GM19351 (cell line): ENCODE measurements at regions not wholly inside any gene's neighbourhood (a gene's known extent, or its start where the extent isn't known, plus 50 kb on each side); places are given as distances from the start of the nearest gene placed in this dataset.

Source experiments
- ATAC-seq: cut with Tn5 transposase; IDR thresholded peaks from one replicate; pipeline ENCODE4 v1.9.1; 2021; ENCODE audit warnings: mild to moderate bottlenecking, moderate library complexity; ENCODE audit not compliant: unreplicated experiment

DNA sequence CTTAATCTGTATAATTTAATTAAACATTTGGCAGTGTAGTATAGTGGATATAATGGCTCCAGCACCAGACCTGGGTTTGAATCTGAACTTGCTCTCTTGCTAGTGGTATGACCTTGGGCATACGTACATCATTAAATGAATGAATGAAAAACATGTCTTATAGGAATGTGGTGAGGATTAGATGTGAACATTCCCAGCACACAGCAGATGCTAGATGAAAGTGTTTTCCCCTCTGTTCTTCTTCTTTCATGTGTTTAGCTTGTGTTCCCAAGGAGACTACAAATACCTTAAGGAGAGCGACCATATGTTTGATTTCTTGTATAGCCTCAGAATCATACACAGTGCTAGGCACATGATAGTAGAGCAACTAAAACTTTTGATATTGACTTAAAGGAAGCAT lies 56.5 kb downstream of the CT47B1 start:
- ATAC-seq = no peak

GRCh38 chrX:120813982-120814381 lies 61.7 kb downstream of the CT47B1 start:
- no peak for ATAC-seq

DNA sequence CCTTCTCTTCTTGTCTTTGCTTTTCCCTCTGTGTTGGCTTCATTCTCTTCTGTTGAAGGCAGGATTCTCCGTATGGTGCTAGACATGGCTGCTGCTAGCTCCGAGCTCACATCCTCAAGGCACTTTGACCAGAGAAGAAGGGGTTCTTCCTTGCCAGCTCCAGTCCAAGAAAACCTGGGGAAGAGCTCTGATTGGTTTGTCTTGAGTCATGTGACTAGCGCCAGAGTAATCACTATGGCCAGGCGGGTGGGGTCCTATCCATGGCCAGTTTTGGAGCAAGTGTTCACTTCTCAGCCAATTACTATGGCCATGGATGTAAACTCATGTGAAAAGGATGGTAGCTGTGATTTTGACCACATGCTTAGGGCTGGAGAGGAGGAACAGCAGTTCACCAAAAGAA lies 74.2 kb downstream of the CT47B1 start:
- no peak for ATAC-seq

DNA sequence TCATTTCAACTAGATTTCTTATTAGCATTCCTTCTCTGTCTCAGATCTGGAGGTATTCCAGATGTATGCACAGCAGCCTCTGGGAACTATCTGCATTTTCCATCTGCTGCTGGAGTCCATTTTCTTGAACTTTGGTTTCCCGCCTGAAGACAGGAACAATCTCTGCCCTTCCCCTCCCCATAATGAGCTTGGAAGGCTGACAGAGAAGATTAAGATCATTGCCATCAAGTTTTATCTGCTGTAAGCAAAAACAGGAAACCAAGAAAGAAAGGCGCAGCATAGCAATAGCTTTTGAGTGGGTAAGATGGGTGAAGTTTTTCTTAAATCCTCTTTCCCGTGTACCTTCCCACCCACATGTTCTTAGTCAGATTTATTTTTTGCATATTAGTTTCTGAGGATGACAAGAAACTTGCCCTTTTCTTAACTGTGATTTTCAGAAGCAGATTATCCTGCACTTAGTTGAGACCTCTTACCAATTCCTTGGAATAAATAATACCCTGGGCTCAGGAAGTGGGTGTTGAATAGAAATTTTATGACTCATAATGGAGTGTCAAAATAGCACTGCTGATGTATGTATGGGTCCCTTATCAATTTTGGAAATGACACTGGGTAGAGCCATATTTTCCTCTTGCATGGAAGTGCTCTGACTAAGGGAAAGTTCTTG lies 78.3 kb downstream of the CT47B1 start:
- peak; percentile 37 for ATAC-seq

DNA sequence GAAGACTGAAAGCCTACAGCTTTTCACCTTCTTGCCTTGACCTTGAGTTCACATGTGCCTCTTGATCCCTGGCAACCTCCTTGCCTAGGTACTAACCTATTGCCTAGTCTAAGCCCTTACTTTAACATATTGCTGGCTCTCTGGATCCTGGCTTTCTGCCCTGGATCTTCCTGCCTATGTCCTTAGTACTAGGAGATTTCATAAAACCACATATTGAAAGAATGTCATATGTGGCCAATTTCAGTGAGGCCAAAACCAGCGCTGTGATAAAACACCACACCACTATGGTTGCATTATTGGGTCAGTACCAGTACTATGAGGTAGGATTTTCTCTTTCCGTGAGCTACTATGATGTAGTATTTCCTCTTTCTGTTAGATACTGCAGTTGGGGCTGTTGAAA lies 80.4 kb downstream of the CT47B1 start:
- no peak for ATAC-seq

- ATAC-seq = no peak
Observed at GRCh38 chrX:120794525-120794975, 81.1 kb downstream of the CT47B1 start.

- ATAC-seq = no peak
Observed at GRCh38 chrX:120793098-120793497, 82.6 kb downstream of the CT47B1 start.

DNA sequence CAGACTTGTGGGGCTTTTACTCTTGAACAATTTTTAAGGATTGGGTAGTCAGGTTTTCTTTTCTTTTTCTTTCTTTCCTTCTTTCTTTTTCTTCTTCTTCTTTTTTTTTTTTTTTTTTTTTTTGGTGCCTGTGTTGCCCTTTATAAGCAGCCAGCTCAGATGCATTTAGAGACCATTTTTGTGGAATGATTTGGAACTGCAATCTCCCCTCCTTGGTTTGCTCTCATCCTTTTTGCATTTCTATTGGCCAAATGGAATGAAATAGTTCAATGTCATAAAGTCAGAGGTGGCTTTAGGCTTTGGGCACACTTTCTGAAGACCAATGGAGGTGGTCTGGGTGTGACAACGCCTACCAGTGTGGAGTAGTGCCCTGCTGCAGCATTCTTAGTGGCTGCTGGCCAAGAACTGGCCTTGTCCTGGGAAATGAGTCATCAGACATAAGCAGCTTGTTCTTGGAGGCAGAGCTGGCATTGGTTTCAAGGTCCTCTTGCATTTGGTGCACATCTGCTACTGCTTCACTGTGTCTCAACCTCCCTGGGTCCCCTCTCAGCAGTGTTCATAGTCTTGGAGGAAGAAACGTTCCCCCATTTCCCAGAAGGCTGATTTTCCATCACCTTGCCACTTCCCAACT lies 84.5 kb downstream of the CT47B1 start:
- no peak for ATAC-seq

GRCh38 chrX:120790552-120790951 lies 85.1 kb downstream of the CT47B1 start:
- ATAC-seq = no peak

DNA sequence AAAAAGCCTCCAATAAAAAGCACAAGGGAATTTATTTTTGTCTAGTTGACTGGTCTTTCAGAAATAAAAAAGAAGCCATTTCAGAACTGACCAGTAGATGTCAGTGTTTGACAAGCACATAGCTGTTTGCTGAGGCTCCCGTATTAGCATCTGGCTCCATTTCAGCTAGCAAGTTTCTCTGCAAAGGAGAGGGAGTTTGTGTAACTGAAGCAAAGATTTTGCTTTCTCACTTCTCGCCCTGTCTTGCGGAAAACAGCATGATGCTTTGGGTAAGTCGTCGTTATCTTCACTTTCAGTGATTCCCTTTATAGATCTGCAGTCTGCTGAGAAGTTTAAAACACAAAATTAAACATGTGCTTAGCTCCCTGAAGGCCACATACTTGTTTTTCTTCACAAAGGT lies 85.5 kb downstream of the CT47B1 start:
- peak; percentile 86 for ATAC-seq

DNA sequence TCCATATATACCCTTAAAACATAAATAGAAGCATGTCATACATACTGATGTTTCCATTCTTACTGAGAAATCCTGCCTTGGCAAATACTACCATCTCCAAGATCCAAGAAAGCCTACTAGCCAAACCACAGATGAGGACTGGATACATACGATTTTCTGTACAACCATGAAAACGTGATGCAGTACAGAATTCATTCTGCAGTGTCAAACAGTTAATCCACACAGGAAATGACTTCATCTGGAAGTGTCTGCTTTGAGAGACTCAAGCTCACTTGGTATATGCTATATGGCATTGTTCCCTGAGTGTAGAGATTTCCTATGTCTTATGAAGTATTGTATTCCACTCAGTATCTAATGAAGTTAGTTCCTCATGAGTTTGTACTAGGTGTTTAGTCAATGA lies 94.3 kb downstream of the CT47B1 start:
- no peak for ATAC-seq

DNA sequence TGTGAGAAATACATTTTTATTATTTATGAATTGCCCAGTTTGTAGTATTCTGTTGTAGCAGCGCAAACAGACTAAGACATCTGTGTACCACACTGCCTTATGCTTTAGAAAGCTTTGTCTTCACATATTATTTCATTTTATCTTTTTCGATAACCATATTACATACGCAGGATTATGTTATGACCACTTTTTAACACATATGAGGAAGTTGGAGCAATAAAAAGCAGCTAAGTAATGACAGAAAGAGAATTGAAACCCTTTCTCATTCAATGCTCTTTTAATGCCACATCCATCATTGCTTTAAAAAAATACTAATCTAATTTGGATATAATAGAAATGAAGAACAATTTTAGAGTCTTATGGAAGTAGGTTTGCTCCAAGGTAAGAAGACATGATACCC lies 99.7 kb downstream of the CT47B1 start:
- no peak for ATAC-seq

GRCh38 chrX:120774606-120775005 lies 101.1 kb downstream of the CT47B1 start:
- ATAC-seq = no peak

DNA sequence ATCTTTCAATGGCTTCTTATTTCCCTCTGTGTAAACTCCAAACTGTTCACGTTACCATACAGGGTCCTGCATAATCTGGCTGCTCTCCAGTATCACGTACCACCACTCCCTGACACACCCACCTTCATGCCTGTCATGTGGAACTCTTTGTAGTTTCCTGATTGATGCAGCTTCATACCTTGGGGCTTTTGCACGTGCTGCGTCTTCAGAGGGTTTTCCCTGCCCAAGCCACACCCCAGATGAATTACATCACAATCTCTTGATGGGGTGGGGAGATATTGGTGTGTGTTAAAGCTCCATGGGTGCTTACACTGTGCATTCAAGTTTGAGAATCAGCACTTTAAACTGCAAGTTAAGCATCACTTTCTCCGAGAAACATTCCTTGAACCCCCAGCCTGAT lies 101.9 kb downstream of the CT47B1 start:
- no peak for ATAC-seq

DNA sequence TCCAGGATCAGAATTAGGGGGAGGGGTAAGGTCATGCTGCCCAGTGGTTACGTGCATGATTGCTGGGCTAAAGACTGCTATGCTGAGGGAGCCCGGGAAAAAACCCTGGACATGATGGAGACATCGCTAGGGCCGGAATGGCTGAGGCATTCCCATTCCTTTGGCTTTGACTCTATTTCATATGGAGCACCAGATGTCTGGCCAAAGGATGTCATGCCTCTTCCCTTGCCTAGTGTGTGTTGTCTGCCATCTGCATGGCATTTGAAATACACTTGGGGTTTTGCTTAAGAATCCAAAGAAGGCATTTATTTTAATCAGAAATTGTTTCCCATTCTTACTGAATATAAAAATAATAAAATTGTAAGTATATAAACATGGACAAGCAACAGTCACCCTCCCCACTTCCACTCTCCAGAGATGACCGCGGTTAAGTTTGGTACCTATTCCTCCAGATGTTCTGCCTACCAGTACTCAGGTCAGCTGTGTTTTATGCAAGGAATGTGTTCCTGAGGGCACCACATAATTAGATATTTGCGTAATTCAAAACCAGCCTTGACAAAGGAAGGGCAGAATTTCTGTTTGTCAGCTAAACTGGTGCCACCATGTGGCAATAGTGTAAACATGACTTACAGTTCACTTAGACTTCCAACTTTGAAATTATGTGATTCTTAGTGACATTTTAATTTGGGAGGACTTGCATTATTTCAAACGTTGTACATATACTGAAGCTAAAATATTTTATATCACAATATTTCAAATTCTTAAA lies 105.9 kb downstream of the CT47B1 start:
- ATAC-seq = peak; percentile 52

DNA sequence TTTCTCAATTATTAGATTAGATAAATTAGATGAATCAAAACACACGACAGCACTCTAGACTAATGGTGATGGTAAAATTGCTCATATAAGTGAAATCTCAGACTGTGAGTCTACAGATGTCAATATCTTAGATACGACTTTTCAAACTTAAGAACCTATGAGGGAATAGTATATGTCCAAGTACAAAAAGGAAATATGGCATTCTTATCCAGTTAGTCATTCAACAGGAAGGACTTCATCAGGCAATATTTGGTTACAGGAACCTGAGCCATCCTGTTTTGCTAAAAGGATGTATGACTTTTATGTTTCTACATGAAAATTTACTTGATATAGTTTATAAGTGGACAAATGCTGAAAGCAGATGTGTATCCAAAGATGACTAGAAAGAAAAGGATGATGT lies 107.0 kb downstream of the CT47B1 start:
- ATAC-seq = no peak

DNA sequence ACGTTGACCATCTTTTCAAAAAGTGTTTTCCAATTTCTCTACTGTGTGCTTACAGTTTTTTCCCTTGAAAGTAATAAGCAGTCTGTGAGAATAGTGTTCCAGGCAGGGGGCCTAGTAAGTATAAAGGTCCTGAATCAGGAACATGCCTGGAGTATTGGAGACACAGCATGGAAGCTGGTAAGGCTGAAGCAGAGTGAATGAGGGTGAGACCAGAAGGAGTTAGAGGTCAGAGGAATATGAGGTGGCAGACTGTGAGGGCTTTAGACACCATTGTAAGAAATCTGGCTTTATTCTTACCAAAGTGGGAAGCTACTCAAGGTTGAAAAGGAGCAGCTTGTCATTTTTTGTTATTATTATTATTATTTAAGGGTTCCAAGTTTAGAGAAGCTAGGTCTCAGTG lies 107.4 kb downstream of the CT47B1 start:
- no peak for ATAC-seq

DNA sequence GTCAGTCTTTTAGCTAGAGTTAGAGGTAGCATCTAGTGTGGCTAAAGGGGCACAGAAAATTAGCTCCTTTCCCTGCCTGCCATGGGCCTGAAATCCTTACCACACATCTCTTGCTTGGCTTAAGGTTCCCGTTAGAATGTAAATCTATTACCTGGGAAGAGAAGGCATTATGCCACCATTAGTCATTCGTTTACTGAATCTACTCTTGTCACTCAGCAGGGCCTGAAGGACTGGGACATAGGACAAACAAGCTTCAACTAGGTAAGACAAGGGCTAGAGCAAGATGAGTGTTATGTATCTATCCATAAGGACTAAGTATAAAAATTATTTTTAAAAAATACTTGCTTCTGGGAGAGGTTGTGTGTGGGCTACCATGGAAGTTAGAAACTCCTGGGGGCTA lies 112.4 kb downstream of the CT47B1 start:
- ATAC-seq = no peak

DNA sequence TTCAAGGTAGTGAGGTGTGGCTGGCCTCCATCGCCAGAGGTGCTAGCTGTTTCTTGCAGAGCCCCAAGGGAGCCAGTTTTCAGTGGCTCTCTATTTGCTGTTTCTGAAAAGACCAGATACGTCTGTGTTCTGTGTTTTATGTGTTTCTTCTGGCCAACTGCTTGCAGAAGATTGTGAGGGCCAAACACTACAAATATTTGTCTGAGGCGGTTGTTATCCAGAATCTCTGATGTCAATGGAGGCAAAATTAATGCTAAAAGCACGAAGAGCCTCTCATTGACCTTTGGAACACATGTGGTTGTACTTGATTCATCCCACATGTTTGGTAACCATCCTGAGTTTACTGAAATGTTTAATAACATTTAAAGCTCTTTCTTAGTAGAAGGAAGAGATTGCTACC lies 113.9 kb downstream of the CT47B1 start:
- no peak for ATAC-seq

DNA sequence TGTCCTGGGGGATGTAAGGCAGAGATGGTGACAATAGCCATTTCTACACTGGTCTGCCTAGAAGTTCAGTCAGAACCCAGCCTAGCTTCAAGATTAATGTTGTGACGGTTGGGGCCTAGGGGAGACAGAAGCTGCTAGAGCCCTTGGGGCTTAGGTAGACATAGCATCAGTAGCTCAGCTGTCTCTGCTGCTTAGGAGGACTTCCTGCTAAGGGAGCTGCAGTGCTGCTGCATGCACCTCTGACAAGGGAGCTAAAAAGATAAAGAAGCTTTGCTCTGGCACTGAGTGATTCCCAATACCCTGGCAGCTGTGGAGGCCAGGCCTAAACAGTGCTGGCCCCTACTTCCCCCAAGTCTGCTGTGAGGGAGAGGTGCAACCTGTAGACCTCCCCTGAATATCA lies 116.0 kb downstream of the CT47B1 start:
- ATAC-seq = no peak

DNA sequence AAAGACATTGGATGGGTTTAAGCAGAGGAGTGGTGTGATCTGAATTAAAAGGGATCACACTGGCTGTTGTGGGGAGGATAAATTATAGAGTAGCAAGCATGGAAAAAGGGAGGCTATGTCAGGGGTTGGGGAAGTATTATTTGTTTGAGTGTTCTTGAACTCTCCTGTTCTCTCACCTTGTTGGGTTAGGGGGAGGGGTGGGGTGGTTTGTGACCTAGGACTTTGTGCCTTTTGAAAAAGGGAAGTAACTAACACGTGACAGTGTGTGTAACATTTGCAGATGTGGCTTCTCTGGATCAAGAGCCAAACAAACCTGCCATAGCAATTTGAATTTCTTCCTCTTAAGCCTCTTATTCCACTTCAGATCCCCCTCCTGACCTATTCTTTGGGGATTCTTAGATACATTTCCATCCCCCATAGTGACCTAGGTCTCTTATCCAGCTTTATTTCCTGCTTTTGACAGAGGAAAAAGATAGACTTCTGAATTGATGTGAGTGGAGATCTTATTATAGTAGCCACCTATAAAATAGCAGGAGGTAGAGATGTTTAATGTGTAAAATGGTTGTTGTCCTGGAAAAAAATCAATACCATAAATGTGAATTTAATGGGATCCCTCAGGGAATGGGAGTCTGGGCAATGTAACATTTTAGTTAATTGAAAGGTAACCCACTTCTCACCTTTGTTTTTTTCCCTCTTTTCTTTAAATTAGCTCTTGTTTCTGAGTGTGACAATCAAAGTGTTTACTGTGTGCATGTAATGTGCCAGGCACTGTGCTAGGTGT lies 120.4 kb downstream of the CT47B1 start:
- ATAC-seq = peak; percentile 71
